ENCODE measurements at regions not wholly inside any gene's neighbourhood (a gene's known extent, or its start where the extent isn't known, plus 50 kb on each side); places are given as distances from the start of the nearest gene placed in this dataset.
"Not testable (repeated sequence)": the region's sequence is repeated elsewhere in the genome, so short reads cannot be mapped to it uniquely, and the experiment has no call there.

GRCh38 chr5:124499818-124500217, 246.6 kb downstream of the ZNF608 start:
- TF ChIP-seq POLR2A, CTCF (IDR thresholded peaks at IDR 0.05): not testable (repeated sequence)

All from uterus (tissue), 2 donors.